ENCODE measurements at regions not wholly inside any gene's neighbourhood (a gene's known extent, or its start where the extent isn't known, plus 50 kb on each side); places are given as distances from the start of the nearest gene placed in this dataset.
"Not testable (repeated sequence)": the region's sequence is repeated elsewhere in the genome, so short reads cannot be mapped to it uniquely, and the experiment has no call there.

DNA sequence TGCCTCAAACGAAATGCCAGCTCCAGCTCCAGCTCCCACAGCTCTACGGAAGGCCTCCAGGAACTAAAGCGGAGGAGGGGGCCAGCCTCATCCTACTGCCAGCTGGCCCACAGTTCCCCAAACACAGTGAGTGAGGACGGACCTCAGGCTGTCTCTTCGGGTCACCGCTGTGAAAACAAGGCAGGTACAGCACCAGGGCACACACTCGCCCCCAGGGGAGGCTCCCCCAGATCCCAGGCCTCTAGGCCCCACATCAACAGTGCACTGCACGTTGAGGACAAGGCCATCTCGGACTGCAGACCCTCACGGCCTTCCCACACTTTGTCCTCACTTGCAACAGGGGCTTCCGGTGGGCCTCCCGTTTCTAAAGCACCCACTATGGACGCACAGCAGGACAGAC is 95.0 kb downstream of the GTF2H2C_2 start:
- not testable (repeated sequence) for ATAC-seq (ENCODE audit: insufficient read depth, low FRiP score); H3K9me3 ChIP-seq (ENCODE audit: control insufficient read depth in 4 of 4, insufficient read depth in 3 of 4, low read length in 3 of 4); H3K4me1 ChIP-seq (ENCODE audit: control insufficient read depth in 5 of 5, insufficient read depth in 5 of 5, low read length in 5 of 5); H3K9ac ChIP-seq (ENCODE audit: insufficient read depth in 1 of 2, low read length in 2 of 2); H3K27ac ChIP-seq (ENCODE audit: low read depth in 1 of 2, low read length in 1 of 2); H3K36me3 ChIP-seq (ENCODE audit: control insufficient read depth in 4 of 4, insufficient read depth in 4 of 4, low read length in 4 of 4); DNase-seq; H3K27me3 ChIP-seq (ENCODE audit: control insufficient read depth in 3 of 3, insufficient read depth in 3 of 3, low read length in 2 of 3); H3K4me3 ChIP-seq
- WGBS, 2 donors, result 92% methylated on average over 5 of the region's 13 CpGs; no CpG with 5 or more reads in 1 of the 2 donors

DNA sequence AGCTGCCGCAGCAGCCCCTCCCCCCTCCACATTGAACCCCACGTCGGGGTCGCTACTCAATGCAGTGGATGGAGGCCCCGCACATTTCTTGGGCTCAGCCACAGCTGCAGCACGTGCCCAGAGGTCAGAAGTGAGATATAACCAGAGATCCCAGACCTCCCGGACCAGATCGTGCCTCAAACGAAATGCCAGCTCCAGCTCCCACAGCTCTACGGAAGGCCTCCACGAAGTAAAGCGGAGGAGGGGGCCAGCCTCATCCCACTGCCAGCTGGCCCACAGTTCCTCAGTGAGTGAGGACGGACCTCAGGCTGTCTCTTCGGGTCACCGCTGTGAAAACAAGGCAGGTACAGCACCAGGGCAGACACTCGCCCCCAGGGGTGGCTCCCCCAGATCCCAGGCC is 95.6 kb downstream of the GTF2H2C_2 start:
- H3K9ac ChIP-seq (ENCODE audit: insufficient read depth in 1 of 2, low read length in 2 of 2); H3K9me3 ChIP-seq (ENCODE audit: control insufficient read depth in 4 of 4, insufficient read depth in 3 of 4, low read length in 3 of 4); H3K27ac ChIP-seq (ENCODE audit: low read depth in 1 of 2, low read length in 1 of 2); H3K4me3 ChIP-seq; H3K36me3 ChIP-seq (ENCODE audit: control insufficient read depth in 4 of 4, insufficient read depth in 4 of 4, low read length in 4 of 4); H3K27me3 ChIP-seq (ENCODE audit: control insufficient read depth in 3 of 3, insufficient read depth in 3 of 3, low read length in 2 of 3); ATAC-seq (ENCODE audit: insufficient read depth, low FRiP score); H3K4me1 ChIP-seq (ENCODE audit: control insufficient read depth in 5 of 5, insufficient read depth in 5 of 5, low read length in 5 of 5): not testable (repeated sequence)
- WGBS, 2 donors, result 92 to 96% methylated on average over 10 of the region's 16 CpGs
- DNase-seq, result peak in 1 of 3 donors; percentile 5
